GM12874 (cell line): ENCODE measurements at regions not wholly inside any gene's neighbourhood (a gene's known extent, or its start where the extent isn't known, plus 50 kb on each side); places are given as distances from the start of the nearest gene placed in this dataset.

Source experiments
- TF ChIP-seq, protein P1 (sequence below): IDR thresholded peaks from 2 replicates; pipeline ENCODE4 v1.5.1; 2011; ENCODE audit warnings: low read depth, mild to moderate bottlenecking, control low read depth, low read length, moderate library complexity; ENCODE audit not compliant: insufficient read depth

DNA sequence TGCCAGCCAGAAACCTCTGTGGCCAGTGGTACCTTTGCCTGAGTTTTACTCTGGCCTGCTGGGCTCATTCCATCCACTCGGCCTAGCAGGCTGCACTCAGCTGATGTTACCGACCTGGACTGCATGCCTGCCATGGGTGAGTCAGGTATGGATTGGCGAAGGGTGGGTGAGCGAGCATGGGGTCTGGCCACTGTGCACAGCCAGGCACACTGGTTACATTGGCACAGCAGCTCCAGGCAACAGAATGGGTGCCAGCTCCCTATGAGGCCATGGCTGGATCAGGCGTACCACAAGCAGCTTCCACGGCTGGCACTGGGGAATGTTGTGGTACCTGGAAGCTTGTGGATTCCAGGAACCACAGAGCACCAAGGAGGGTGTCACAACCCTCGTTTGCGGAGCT lies 685.7 kb downstream of the SLC16A7 start:
- TF ChIP-seq, protein P1, sequence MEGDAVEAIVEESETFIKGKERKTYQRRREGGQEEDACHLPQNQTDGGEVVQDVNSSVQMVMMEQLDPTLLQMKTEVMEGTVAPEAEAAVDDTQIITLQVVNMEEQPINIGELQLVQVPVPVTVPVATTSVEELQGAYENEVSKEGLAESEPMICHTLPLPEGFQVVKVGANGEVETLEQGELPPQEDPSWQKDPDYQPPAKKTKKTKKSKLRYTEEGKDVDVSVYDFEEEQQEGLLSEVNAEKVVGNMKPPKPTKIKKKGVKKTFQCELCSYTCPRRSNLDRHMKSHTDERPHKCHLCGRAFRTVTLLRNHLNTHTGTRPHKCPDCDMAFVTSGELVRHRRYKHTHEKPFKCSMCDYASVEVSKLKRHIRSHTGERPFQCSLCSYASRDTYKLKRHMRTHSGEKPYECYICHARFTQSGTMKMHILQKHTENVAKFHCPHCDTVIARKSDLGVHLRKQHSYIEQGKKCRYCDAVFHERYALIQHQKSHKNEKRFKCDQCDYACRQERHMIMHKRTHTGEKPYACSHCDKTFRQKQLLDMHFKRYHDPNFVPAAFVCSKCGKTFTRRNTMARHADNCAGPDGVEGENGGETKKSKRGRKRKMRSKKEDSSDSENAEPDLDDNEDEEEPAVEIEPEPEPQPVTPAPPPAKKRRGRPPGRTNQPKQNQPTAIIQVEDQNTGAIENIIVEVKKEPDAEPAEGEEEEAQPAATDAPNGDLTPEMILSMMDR, result no peak

DNA sequence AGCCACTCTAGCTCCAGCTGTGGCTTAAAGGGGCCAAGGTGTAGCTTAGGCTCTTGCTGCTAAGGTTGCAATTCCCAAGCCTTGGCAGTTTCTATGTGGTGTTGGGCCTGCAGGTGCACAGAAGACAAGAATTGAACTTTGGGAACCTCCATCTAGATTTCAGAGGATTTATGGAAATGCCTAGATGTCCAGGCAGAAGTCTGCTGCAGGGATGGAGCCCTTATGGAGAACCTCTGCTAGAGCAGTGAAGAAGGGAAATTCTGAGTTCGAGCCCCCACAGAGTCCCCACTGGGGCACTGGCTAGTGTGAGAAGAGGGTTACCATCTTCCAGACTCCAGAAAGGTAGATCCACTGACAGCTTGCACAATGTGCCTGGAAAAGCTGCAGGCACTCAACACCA lies 694.7 kb downstream of the SLC16A7 start:
- TF ChIP-seq, protein P1, result no peak

DNA sequence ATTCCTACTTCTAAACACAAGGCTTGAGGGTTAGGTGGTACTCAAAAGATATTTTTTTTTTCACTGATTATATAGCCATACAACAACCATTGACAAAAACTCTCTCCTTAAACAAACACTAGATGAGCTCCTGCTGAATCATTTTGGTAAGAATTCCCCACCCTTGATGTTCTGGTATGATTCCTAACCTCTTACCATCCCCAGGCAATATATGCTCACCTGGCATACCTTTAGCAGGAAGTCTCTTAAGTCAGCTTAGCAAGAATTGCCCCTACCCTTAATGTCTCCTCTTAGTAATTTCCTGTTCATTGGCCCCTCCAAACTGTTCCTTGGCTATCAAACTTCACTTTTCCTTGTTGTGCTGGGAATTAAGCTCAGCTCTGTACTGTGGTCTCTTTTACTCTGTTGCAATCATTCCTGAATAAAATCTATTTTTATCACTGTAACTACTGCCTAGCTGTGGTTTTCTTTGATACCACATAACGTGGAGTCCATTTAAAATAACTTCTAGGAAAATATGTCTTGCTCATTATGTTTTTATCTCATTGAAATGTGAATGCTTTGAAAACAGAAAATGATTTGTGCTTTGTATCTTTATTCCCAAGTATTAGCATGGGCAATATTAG lies 712.6 kb downstream of the SLC16A7 start:
- TF ChIP-seq, protein P1, result no peak

DNA sequence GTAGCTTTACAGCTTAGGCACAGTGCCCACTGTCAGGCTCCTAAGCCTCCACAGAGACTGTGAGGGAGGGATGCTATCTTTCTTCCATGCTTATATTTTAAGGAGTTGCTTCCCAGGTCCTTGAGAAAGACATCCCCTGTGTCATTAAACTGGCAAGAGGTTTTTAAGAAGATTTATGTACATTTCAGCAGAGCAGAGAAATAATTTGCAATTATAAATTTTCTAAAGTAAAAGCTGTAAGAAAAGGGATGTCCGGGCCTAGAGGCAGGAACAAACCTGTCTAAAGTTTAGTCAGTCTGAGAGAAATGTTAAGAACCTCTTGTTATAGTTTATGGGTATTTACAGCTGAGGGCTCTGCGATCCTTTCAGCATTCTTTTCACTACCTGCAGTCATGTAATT lies 716.1 kb downstream of the SLC16A7 start:
- TF ChIP-seq, protein P1, result no peak

DNA sequence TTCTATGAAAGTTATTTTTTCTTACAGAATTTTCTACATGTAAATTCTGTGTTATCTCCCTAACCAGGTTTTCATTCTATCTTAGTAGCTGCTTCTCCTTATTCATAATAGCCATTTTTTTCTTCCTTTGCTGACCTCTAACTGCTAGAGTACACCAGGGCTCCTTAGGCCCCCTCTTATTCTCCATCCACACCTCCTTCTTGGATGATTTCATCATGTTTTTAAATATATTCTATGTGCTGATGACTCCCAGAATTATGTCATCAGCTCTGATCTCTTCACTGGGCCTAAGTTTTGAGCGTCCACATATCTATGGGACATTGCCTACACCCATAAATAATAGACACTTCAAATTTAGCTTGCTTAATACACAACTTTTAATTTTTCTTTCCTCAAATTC lies 721.5 kb downstream of the SLC16A7 start:
- TF ChIP-seq, protein P1, result no peak

DNA sequence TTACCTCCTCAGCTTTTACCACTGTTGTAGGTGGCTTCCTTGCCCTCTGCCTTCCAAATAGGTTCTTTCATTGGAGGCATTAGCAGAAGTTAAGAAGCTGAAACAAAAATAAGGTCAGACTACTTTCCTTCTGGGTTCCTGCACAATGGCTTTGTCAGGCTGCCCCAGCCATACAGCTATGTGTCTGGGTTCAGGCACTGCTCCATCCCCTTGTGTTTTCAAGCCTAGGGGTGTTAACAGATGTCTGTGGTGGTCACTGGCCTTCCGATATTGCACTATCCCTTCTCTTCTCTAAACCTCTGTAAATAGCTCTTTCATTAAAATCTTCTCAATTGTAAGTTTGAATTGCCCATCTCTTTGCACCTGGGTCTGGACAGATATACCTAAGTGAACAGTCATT lies 728.9 kb downstream of the SLC16A7 start:
- TF ChIP-seq, protein P1, result no peak

DNA sequence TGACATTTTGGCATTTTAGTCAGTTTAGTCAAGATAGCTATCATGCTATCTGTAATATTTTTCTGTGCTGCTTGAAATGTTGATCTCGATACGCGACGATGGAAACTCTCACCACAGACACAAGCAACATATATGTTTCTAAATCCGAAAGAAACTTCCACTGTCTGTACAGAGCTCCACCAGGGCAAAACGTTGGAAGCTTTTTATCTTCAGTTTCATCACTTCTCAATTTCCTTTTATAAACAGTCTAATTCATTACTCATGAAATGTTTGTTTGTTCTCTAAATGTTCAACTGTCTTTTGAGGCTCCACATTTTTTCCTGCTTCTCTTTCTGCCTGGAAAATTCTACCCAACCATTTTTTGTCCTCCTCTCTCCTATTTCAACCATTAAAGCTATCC lies 737.6 kb downstream of the SLC16A7 start:
- TF ChIP-seq, protein P1, result no peak
